ENCODE measurements at regions not wholly inside any gene's neighbourhood (a gene's known extent, or its start where the extent isn't known, plus 50 kb on each side); places are given as distances from the start of the nearest gene placed in this dataset.
"Not testable (repeated sequence)": the region's sequence is repeated elsewhere in the genome, so short reads cannot be mapped to it uniquely, and the experiment has no call there.

DNA sequence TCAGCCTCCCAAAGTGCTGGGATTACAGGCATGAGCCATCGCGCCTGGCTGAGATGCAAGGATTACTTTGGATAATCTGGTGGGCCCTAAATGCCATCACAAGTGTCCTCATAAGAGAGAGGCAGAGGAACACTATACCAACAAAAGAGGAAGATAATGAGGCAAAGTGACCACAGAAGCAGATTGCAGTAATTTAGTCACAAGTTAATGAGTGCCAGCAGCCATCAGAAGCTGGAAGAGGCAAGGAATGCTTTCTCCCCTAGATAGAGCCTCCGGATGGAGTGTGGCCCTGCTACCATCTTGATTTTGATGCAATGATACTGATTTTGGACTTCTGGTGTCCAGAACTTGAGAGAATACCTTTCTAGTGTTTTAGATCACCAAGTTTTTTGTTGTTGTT lies 122.3 kb downstream of the SPATA31D1 start:
- no peak for DNase-seq
- in situ Hi-C loops (cut with MboI; ENCODE audit: low pct_unique_long_range_greater_than_20kb, low sequenced_read_pairs) = no loop called here

DNA sequence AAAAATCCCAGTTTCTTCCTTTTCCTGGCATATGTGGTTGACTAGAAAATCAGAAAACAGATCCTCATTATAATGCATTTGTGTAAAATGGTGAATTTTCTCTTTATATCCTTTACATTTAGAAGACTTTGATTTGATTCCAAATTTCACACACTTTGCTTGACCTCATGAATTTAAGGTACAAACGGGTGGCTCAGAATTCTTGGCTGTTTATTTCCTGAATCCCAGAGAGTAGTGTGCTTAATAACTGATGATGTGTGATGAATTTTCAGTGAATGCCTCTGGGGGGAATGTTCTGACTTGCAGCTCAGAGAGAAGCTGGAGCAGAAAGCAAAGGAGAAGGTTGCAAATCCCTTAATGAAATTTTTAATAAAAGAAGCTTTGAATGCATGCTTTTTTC lies 126.8 kb downstream of the SPATA31D1 start:
- in situ Hi-C loops (cut with MboI; ENCODE audit: low pct_unique_long_range_greater_than_20kb, low sequenced_read_pairs) = no loop called here
- no peak for DNase-seq

DNA sequence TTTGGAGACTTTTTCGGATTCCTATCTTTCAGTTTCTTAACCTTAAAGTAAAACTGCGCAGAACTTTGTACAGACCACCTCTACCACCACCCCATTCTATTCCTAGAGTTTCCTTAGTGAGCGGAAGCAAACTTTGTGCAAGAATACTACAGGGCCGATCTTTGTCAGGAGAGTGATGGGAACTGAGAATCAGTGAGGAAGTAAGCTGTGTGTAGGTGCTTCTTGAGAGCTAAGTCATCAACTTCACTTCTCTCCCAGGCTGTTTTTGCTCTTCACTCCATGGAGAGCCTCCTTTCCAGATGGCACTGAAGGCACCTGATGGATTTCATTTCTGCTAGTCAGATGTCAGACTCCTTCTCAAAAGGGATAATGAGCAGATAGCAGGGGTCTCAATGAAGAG lies 127.3 kb downstream of the SPATA31D1 start:
- in situ Hi-C loops (cut with MboI; ENCODE audit: low pct_unique_long_range_greater_than_20kb, low sequenced_read_pairs) = no loop called here
- DNase-seq = no peak

DNA sequence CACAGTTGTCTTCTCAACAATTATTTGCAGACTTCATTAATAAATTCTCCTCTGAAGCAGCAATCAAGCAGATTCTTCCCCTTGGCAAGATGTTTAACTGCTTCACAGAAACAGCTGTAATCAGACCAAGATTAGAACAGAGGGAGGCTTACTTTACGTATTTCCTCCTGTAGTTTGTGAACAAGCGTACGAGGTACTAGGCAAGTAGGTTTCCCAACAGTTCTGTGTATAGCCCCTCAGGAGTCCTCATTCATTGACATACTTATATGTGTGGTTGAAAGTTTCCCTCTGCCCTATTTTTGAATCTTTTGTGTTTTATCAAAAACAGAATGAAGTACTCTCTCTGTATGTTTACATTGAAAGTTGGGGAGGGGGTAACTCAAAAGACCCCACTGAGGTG lies 128.0 kb downstream of the SPATA31D1 start:
- no peak for DNase-seq
- in situ Hi-C loops (cut with MboI; ENCODE audit: low pct_unique_long_range_greater_than_20kb, low sequenced_read_pairs) = no loop called here

DNA sequence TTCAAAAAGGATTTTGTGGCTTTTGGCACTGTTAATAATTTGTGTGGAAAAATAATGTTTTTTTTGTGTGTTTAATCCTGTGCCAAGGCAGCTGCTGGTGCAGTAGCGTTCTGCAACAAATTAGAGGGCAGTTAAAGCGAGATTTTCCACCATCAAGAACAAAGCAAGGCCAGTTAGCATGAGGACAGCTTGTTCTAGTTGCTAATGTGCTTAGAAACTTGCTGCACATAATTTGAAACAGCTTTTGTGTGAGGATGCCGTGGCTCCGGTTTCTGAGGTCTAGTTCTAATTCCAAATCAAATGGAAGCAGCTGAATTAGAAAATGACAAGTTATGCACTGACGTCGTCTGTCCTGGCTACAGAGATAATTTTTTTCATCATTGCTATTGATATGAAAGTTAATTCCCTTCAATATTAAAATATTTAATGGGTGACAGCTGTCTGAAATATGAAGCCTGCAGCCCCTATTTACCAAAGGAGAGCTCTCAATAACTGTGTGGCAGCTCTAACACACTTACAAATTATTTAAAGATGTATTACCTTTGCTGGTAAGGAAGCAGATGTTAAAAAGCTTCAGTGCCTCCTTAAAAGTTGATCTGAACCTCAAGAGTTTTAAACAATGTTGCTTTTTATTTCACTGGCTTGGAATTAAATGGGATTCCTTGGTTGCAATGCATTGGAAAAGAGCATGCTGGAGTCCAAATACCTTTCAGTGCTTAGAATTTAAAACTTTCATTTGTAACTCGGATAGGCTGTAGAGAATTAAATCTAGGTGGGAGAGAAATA lies 128.6 kb downstream of the SPATA31D1 start:
- DNase-seq = no peak
- in situ Hi-C loops (cut with MboI; ENCODE audit: low pct_unique_long_range_greater_than_20kb, low sequenced_read_pairs) = no loop called here

DNA sequence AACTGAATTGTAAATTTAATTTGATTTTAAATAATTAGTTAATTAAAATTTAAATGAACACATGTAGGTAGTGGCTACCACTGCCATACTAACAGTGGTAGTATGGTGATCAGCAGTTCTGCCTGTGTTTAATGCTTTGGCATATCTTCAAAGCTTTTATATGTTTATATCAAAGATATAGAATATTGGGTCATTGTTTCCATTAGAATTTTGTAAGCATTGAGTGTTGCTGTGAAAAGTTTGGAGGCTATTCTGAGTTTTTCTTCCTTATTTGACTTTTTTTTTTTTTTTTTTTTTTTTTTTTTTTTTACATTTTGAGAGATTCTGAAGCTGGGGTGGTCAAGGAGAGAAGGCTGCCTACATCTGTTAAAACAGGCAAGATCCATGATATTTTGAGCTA lies 134.2 kb downstream of the SPATA31D1 start:
- DNase-seq = no peak
- in situ Hi-C loops (cut with MboI; ENCODE audit: low pct_unique_long_range_greater_than_20kb, low sequenced_read_pairs) = no loop called here

DNA sequence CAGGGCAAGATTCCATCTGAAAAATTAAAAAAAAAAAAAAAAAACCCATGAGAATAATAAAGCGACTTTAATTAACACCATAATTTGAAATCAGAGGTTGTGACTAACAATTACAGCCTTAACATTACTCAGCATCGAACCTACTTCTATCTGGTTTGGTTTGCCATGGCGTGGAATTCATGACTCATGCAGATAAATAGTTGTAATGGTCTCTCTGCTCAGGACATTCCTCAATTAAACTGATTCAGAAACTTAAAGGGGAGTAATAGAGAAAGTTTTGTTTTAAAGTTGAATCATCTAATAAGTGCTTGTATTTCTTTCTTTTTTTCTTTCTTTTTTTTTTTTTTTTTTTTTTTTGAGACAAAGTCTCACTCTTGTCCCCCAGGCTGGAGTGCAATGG lies 135.5 kb downstream of the SPATA31D1 start:
- in situ Hi-C loops (cut with MboI; ENCODE audit: low pct_unique_long_range_greater_than_20kb, low sequenced_read_pairs) = no loop called here
- DNase-seq = no peak

DNA sequence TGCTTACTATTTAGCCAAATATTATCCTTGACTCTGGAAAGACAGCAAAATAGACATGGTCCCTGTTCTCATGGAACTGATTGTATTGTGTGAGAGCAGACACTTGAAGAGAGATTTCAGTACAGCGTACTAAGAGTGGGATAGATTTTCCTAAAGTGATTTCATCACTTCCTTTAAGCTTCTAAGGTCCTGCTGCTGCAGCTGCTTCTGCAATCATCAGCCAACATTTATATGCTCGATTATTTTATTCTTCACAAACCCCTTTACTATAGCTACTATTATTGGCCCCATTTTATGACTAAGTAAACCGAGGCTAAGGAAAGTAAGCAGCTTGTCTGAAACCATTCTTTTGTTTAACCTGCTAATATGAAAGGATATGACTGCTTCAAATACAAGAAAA lies 137.7 kb downstream of the SPATA31D1 start:
- no peak for DNase-seq
- in situ Hi-C loops (cut with MboI; ENCODE audit: low pct_unique_long_range_greater_than_20kb, low sequenced_read_pairs) = no loop called here

DNA sequence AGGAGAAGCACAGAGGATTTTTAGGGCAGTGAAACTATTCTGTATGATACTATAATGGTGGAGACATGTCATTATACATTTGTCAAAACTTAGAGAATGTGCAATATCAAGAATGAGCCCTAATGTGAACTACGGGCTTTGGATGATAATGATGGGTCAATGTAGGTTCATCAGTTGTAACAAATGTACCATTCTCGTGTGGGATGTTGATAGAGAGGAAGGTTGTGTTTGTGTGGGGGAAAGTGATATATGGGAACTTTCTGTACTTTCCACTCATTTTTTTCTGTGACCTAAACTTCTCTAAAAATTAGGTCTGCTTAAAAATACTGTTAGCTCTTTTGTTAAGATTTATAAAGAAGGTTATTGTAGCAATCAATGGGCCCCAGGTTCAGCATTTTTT lies 138.9 kb downstream of the SPATA31D1 start:
- DNase-seq = no peak
- in situ Hi-C loops (cut with MboI; ENCODE audit: low pct_unique_long_range_greater_than_20kb, low sequenced_read_pairs) = no loop called here

DNA sequence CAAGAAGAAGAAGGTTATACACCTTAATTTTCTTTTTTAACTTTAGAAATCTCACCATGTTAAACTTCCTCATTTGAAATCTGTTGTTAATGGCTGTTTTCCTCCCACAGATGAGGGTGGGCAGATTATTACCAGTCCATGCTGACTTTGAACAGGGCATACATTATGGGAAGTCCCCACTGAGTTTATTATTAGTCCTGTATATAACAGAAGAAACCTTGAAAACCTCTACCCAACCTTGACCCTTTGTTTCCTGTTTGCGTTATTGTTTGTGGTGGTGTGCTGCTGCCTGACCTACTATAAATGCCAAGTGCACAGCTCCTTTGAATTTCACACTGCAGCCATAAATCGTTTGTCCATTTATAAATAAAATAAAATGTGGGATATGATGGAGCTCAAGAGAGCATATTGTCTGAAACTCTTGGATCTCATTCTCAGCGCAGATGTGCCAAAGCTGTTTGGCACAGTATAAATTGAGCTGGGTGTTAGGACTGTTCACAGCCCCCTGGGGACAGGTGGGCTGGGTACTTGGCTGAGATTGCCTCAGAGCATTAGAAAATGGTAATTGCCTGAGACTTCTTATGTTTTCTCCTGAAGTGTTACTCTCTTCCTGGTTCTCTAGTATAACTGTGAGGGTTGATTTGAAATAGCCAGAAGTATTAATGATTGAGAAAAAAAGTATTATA lies 139.6 kb downstream of the SPATA31D1 start:
- in situ Hi-C loops (cut with MboI; ENCODE audit: low pct_unique_long_range_greater_than_20kb, low sequenced_read_pairs) = no loop called here
- DNase-seq = no peak

DNA sequence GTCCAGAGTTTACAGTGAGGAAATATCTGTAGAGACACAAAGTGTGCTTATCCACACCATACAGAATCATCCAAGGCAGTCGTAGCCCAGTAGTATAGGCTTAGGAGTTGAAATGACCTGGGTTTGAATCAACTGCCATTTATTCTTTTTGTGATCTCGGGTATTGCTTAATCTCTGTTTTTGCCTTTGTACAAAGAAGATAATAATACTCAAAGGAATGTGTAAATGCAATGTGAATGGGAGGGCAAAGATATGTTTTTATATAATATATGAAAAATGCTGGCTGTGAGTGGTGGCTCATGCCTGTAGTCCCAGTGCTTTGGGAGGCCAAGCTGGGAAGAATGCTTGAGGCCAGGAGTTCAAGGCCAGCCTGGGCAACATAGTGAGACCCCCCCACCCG lies 141.1 kb downstream of the SPATA31D1 start:
- in situ Hi-C loops (cut with MboI; ENCODE audit: low pct_unique_long_range_greater_than_20kb, low sequenced_read_pairs) = no loop called here

DNA sequence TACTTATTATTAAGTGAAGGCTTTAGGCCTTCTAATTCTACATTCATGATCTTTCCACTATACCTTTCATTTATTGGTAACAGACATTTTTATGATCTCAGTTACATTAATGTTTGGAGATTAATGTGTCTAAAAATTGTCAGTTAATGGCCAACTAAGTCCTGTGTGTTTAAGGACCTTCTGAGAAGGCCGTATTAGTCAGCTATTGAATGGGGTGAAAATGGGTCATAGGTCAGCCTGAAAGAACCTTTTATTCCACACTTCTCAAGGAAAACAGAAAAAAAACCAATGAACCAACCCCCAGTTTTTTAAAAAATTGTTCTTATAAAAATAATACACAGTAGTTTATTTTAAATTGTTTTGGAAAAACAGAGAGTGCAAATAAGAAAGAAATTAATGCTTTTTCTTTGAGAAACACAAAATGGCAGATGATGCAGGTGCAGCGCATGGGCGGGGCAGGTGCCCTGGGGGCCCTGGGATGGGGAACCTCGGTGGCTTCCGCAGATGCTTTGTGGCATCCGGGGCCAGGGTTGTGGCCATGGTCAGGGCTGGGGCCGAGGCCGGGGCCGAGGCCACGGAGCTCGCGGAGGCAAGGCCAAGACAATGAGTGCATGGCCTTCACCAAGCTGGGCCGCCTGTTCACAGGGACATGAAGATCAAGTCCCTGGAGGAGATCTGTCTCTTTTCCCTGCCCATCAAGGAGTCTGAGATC lies 141.9 kb downstream of the SPATA31D1 start:
- in situ Hi-C loops (cut with MboI; ENCODE audit: low pct_unique_long_range_greater_than_20kb, low sequenced_read_pairs) = no loop called here
- no peak for DNase-seq

More for the DNA sequence above, 141.1 kb downstream of the SPATA31D1 start:
- DNase-seq = no peak

DNA sequence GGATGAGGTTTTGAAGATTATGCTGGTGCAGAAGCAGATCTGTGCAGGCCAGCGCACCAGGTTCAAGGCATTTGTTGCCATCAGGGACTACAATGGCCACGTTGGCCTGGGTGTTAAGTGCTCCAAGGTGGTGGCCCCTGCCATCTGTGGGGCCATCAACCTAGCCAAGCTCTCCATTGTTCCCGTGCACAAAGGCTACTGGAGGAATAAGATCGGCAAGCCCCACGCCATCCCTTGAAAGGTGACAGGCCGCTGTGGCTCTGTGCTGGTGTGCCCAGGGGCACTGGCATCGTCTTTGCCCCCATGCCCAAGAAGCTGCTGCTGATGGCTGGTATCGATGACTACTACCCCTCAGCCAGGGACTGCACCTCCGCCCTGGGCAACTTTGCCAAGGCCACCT lies 142.5 kb downstream of the SPATA31D1 start:
- no peak for DNase-seq
- in situ Hi-C loops (cut with MboI; ENCODE audit: low pct_unique_long_range_greater_than_20kb, low sequenced_read_pairs) = no loop called here

DNA sequence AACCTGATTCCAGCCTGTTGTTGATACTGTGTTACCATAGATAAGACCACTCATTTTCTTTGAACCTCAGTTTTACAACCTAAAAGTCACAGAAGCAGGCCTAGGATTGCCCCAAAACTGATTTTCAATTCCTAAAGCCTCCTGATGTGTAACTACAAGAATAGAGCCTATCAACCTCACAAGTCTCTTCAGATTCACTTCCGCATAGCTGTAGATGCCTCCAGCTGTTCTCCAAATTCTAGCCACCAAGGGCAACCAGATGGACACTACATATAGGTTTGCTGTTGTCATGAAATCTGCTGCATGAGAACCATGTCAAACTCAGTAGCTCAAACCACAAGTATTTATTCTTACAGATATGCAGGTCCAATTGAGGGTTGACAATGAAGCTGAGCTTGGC lies 143.5 kb downstream of the SPATA31D1 start:
- DNase-seq = no peak
- in situ Hi-C loops (cut with MboI; ENCODE audit: low pct_unique_long_range_greater_than_20kb, low sequenced_read_pairs) = no loop called here

DNA sequence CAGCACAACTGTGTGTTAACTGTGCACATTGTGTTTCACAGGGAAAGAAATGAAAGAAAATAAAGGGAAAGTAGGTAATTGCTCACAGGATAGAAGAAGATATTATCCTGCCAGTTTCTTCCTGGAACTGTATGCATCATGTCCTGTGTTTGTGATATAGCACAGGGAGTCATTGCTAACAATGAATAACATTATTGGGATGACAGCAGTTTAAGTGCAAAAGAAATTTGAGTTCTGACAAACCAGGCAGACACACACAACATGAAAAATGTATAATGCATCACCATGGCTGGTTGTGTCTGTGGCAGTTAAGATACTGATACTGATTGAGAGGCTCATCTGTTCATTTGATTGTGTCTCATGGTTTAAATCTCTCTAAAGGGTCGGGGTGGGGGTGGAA lies 145.4 kb downstream of the SPATA31D1 start:
- DNase-seq = no peak
- in situ Hi-C loops (cut with MboI; ENCODE audit: low pct_unique_long_range_greater_than_20kb, low sequenced_read_pairs) = no loop called here

DNA sequence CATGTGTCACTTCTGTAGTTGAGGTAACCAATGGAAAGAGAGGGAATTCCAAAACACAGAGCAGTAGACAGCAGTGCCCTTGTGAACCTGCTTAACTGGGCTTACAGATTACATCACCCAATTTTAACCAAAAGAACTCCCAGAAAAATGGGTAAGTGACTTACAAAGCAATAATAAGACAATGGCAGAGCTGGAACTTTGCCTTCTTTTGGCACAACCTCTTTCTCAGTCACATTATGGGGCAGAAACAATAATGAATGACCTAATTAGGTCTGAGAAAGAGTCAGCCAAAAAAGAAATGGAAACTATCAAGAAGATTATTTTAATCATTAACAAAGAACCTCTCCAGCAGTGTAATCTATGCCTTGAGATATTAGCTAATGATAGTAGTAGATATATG lies 146.5 kb downstream of the SPATA31D1 start:
- no peak for DNase-seq
- in situ Hi-C loops (cut with MboI; ENCODE audit: low pct_unique_long_range_greater_than_20kb, low sequenced_read_pairs) = no loop called here

DNA sequence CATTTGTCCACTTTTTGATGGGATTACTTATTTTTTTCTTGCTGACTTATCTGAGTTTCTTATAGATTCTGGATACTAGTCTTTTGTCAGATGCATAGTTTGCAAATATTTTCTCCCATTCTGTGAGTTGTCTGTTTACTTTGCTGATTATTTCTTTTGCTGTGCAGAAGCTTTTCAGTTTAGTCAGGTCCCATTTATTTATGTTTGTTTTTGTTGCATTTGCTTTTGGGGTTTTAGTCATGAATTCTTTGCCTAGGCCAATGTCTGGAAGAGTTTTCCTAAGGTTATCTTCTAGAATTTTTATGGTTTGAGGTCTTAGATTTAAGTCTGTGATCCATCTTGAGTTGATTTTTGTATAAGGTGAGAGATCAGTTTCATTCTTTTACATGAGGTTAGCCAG lies 149.5 kb downstream of the SPATA31D1 start:
- in situ Hi-C loops (cut with MboI; ENCODE audit: low pct_unique_long_range_greater_than_20kb, low sequenced_read_pairs); DNase-seq: not testable (repeated sequence)

DNA sequence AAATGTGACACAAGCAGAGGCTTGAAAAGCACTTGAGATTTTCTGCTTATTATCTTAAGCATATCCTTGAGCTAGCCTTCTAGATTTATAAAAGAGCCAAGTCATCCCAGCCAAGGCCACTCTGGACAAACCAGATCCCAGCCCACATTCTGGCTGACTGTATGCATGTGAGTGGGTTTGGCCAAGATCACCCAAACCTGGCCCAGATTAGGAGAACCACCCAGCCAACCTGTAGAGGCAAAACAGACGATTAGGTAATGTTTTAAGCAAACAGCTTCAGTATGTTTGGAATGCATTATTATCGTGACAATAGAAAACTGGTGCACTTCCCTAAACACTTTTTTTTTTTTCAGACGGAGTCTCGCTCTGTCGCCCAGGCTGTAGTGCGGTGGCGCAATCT lies 151.9 kb downstream of the SPATA31D1 start:
- DNase-seq = no peak
- in situ Hi-C loops (cut with MboI; ENCODE audit: low pct_unique_long_range_greater_than_20kb, low sequenced_read_pairs) = no loop called here

DNA sequence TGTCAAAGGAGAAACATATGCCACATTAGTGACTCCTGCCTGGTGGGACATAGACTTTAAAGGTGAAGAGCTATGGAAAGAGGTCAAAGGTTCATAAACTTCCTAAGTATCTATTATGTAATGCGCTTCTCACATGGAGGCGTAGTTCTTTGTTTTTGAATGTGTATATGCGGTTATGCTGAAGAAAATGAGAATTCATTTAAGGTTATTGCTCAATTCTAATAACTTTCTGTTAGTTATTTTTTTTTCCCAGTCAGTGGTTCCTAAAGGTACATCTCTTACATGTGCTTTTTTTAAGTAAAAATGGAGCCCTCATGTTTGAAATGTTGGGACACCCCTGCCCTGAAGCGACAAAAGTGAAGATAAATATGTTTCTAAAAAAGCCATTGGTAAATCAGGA lies 156.2 kb downstream of the SPATA31D1 start:
- in situ Hi-C loops (cut with MboI; ENCODE audit: low pct_unique_long_range_greater_than_20kb, low sequenced_read_pairs) = no loop called here
- no peak for DNase-seq

DNA sequence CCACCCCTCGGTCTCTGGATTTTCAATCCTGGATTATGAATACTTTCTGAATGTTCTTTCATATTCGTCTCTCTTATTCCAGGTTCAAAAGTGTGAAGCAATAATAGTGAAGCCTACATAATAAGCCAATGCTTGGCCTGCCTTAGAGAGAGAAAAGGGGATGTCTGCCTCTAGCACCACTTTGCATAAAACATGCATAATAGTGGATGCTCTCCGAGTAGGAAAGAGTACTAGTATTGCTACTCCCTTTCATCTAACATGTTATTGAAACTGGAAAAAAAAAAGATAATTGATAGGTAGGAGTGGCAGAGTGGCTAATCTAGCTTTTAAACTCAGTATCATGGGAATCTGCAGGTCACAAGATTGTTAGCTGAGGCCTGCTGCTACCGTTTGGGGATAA lies 158.1 kb downstream of the SPATA31D1 start:
- in situ Hi-C loops (cut with MboI; ENCODE audit: low pct_unique_long_range_greater_than_20kb, low sequenced_read_pairs) = no loop called here
- no peak for DNase-seq
